ENCODE measurements at regions not wholly inside any gene's neighbourhood (a gene's known extent, or its start where the extent isn't known, plus 50 kb on each side); places are given as distances from the start of the nearest gene placed in this dataset.
"Not testable (repeated sequence)": the region's sequence is repeated elsewhere in the genome, so short reads cannot be mapped to it uniquely, and the experiment has no call there.

DNA sequence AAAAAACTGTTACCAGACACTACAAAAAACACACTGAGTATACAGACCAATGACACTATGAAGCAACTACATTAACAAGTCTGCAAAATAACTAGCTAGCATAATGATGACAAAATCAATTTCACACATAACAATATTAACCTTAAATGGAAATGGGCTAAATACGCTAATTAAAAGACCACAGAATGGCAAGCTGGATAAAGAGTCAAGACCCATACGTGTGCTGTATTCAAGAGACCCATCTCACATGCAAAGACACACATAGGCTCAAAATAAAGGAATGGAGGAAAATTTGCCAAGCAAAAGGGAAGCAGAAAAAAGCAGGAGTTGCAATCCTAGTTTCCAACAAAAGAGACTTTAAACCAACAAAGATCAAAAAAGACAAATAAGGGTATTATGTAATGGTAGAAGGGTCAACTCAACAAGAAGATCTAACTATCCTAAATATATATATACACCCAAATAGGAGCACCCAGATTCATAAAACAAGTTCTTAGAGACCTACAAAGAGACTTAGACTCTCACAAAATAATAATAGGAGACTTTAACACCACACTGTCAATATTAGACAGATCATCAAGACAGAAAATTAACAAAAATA lies 158.6 kb downstream of the ALDH8A1 start:
- not testable (repeated sequence) for DNase-seq (ENCODE audit: low read depth in 1 of 2, low spot score in 1 of 2)

DNA sequence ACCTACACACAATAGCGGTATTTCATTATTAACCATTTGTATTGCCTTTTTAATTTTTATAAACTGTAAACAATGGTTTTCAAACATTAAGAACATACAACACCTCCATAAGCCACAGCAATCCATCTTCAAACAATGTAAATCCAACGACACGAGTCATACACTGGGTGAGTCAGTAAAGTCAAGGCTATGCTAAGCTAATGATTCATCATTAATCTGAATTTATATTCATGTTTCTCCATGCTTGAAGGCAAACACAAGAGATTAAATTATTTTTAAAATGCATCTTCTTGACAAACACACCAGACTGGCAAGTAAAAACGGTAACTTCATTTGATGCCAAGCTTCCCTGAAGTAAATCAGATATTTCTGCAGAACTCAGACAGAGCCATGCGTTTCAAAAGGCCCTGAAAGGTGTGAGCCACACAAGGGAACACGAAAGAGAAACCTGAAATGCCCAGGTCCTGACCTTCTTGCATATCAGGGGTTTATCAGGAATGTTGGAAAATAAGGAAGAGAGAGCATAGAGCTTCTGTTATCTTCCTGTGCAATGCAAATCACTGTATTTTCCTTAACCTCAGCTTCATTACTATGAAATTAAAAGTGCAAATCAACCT lies 162.5 kb downstream of the ALDH8A1 start:
- DNase-seq (ENCODE audit: low read depth in 1 of 2, low spot score in 1 of 2) = no peak

DNA sequence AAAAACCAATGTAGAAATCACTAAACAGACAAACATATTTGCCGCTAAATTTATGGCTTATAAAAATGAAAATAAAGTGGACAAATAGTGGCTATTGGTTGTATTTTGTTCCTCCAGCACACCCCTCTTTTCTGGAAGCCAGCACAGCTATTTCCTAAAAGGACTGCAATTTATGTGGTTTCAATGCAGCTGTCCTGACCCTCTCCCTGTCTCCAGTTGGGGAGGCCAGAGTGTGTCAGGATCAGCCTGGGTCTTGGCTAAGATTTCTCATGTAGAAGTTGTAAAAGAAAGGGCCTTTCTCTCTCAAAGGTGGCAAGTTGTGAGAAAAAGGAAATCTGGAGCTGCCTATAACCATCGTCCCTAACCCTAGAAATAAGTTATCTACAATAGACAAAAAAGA lies 165.6 kb downstream of the ALDH8A1 start:
- DNase-seq (ENCODE audit: low read depth in 1 of 2, low spot score in 1 of 2) = no peak

DNA sequence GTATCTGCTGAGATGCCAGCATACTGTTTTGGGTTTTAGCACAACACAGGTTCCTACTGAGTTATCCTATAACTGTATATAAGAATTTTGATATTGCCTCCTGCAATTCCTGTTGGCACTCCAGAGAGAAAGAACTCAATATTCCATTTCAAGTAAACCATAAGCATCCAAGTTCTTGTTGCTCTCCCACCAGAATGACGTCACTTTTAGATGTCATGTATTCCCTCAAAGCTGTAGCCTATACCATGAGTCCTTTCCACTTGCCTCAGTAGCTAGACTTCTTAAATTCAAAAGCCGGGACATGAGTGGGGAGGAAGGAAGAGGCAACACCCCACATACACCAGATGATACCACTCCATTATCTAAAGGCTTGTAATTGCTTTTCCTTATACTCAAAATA lies 171.5 kb downstream of the ALDH8A1 start:
- no peak for DNase-seq (ENCODE audit: low read depth in 1 of 2, low spot score in 1 of 2)

DNA sequence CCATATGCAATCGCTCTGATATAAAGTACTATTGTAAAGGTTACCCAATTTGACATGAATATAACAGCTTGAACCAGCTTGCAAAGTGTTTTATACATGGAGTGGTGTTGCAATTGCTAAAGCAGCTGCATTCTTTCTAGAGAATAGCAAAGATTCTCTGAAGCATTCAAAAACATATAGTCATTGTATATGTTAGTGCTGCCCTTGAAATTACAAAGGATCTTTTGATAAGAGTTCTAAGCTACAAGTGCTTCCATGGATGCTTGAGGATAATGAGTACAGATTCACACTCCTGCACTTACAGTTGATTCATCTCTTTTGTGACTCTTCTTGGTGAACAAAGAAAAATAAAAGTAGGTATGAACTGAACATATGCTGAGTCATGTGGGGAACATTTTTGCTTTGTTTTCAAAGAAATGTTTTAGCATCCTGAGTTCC lies 175.7 kb downstream of the ALDH8A1 start:
- DNase-seq (ENCODE audit: low read depth in 1 of 2, low spot score in 1 of 2) = no peak

DNA sequence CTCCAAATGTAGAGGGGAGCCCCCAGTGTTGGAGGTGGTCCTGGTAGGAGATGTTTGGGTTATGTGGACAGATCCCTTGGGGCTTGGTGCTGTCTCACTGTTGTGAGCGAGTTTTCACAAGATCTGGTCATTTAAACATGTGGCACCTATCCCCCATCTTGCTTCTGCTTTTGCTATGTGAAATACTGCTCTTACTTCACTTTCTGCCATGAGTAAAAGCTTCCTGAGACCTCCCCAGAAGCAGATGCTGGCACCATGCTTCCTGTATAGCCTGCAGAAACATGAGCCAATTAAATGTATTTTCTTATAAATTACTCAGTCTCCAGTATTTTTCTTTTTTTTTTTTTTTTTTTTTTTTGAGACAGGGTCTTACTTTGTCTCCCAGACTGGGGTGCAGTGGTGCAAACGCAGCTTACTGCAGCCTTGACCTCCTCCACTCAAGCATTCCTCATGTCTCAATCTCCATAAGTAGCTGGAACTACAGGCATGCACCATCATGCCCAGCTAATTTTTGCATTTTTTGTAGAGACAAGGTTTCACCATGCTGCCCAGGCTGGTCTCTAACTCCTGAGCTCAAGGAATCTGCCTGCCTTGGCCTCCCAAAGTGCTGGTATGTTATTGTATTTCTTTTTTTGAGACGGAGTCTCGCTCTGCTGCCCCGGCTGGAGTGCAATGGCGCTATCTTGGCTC lies 177.1 kb downstream of the ALDH8A1 start:
- no peak for DNase-seq (ENCODE audit: low read depth in 1 of 2, low spot score in 1 of 2)

DNA sequence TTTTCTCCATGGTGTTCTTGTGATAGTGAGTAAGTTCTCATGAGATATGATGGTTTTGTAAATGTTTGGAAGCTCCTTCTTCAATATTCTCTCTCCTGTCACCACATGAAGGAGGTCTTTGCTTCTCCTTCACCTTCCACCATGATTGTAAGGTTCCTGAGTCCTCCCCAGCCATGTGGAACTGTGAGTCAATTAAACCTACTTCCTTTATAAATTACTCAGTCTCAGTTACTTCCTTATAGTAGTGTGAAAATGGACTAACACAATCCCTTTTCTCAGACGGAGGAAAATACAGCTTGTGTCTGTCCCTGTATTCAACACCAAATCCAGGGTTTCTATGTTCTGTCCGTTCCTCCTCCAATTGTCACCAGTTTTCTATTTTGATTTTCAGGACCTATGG lies 181.0 kb downstream of the ALDH8A1 start:
- no peak for DNase-seq (ENCODE audit: low read depth in 1 of 2, low spot score in 1 of 2)

DNA sequence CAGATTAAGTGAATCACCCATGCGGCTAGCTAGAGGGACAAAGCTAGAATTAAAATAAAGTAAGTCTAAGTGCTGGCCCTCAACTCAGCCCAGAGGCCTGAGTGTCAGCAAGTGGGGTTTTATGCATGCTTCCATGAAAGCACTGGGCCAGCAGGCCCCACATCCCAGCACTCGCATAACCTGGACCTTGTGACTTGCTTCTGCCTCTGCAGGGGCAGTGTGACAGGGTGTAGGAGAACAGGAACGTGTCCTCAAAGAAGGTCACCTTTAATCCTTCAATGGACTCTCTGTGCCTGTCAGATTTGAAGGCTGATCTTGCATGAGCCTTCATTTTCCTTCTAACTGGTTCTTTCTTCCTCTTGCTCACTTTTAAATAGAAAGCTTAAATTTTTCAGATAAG lies 183.4 kb downstream of the ALDH8A1 start:
- DNase-seq (ENCODE audit: low read depth in 1 of 2, low spot score in 1 of 2) = no peak

DNA sequence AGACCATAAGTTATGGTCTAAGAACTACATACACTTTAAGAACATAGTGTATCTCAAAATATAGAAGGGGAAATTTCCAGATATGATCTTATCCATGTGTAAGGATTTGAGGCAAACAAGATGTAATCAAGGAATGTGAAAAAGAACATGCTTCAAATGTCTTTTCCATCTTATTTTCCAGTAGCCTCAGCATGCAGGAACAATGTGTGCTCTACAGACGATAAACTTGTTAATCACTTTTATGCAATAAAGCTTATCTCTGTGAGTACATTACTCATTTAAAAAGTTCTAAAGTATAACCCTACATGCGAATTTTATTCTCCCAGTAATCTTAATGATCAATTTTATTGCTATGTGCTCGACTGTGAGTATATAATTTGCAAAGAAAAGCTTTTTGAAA lies 185.2 kb downstream of the ALDH8A1 start:
- no peak for DNase-seq (ENCODE audit: low read depth in 1 of 2, low spot score in 1 of 2)

DNA sequence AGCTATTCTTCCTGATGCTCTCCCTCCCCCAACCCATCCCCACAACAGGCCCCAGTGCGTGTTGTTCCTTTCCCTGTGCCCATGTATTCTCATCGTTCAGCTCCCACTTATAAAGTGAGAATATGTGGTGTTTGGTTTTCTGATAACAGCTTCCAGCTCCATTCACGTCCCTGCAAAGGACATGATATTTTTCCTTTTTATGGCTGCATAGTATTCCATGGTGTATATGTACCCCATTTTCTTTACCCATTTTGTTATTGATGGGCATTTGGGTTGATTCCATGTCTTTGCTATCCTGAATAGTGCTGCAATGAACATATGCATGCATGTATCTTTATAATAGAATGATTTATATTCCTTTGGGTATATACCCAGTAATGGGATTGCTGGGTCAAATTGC lies 186.3 kb downstream of the ALDH8A1 start:
- DNase-seq (ENCODE audit: low read depth in 1 of 2, low spot score in 1 of 2) = not testable (repeated sequence)

DNA sequence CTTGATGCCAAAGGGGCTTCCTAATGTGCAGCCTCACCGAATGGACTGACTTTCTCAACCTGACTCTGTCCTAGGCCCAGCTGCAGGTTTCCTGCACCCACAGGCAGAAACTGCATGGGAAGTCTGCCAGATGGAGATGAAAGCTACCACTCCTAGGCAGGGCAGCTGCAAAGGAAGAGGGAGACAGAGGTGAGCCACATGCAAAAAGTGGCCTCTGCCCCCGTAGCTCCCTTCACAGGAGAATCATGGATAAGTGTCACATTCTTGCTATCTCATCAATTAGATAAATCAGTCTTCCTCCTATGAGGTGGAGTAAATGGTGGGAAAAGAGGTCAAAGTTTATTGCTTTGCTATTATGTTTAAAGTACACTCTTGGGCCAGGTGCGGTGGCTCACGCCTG lies 191.3 kb downstream of the ALDH8A1 start:
- DNase-seq (ENCODE audit: low read depth in 1 of 2, low spot score in 1 of 2) = no peak

DNA sequence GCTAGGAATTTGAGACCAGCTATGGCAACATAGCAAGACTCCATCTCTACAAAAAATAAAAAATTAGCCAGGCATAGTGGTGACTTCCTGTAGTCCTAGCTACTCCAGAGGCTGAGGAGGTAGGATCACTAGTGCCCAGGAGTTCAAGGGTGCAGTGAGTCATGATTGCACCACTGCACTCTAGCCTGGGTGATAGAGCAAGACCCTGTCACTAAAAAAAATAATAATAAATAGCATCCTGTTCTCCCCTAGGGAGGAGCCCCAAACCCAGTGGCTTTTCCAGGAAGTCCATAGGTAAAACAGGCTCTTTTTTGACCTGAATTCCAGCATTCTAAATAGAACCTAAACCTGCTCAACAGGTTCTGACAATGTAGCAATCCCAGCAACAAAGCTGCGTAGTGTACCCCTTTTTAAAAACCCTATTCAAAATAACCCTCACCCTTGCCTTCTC lies 192.0 kb downstream of the ALDH8A1 start:
- DNase-seq (ENCODE audit: low read depth in 1 of 2, low spot score in 1 of 2) = no peak

DNA sequence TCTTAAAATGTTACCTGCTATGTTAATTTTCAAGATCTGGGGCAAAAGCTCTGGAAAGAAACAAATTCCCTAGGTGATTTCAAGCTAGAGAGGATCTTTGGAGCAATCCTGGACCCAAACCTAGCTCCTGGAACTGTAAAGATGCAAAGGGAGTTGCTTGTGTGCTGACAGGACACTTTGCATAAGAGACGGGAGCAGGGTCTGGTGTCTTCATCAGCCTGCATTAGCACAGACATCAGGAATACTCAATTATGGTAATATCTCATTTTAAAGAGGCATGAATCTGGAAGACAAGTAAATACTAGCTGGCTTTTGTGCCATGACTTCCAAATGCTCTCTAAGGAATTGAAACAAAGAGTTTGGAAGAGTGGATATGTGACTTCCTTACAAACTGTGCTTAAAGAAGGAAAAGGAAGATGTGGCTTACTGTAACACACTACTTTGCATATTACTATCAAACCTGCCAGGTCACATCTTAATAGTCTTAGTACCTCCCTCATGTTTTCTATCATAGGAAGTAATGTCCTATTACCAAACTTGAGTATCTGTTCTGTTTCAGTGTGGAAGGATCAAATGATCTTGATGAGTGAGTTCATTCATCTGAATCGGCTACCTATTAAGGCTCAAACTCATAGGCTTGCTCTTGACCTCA lies 193.4 kb downstream of the ALDH8A1 start:
- no peak for DNase-seq (ENCODE audit: low read depth in 1 of 2, low spot score in 1 of 2)

DNA sequence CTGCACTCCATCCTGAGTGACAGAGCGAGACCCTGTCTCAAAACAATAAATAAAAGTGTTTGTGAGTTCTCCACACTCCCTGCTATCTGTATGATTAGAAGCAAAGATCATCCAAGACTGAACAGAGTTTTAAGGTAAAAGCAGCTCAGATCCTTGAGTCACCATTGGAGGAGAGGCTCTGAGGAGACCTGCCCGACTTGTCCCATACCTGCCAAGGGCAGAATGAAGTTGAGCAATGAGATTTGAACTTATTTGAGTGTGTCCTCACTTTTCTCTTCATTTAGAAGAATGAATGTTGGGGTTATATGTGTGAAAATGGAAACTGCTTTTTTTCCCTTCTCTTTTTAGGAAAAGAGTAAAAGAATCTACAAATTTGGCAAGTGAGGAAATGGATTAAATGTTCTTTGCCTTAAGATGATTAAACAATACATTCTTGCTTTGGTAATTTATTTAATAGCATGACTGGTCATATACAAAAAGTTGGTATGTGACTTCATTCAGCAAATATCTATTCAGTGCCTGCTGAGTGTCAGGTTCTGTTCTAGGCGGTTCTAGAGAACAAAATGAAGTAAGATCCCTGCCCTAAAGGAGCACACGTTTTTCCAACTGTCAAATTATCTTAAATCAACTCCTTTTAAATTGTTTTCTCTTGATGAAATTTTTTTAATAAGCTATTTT lies 195.7 kb downstream of the ALDH8A1 start:
- DNase-seq (ENCODE audit: low read depth in 1 of 2, low spot score in 1 of 2) = no peak

DNA sequence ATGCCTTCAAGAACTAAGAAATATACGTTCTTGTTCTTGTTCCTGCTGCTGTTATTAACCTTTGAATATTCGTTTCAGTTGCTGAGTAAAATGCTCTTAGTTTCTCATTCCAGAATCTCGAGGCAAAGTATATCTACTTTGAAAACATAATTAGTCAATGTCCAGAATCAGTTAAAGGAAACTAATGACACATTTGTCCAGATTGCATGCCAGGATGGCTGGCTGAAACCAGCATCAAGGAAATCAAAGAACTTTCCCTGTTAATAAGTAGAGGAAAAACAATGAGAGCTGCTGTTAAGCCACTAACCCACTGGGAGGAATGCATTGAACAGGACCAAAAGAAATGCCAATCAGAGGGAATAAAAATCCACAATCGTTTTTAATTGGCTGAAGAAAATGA lies 196.9 kb downstream of the ALDH8A1 start:
- no peak for DNase-seq (ENCODE audit: low read depth in 1 of 2, low spot score in 1 of 2)

DNA sequence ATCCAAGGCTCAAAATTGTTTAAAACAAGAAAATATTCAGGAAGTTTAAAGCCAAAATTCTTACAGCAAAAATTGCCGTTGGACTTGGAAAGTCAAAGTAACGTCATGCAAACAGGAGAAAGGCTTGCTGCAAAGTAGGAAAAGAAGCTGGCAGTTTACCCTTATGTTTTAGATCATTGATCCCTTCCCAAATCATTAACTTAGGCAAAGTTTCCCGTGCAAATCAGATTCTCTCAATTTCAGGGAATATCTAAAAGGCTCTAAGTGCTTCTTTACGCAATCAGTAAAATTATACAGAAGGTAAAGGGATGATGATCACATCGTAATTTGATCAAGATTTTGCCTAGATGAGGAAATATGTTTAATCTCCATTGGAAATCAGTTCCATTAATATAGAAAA lies 197.5 kb downstream of the ALDH8A1 start:
- DNase-seq (ENCODE audit: low read depth in 1 of 2, low spot score in 1 of 2) = no peak

DNA sequence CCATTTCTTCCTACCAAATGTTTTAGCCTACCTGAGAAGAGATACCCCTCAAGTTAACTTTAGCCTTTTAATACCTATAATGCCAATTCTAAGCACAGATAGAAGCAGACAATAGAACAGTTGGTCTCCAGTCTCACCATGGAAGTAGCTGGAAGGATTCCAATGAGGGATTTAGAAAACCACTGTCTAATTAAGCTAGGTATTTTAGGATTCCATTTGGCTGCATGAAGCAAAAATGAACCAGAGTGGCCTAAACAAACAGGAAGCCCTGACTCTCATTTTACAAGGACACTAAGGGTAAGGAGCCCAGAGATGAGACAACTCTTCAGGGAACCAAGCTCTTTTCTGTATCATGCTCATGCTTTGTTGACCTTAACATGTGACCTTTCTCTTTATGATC lies 199.2 kb downstream of the ALDH8A1 start:
- no peak for DNase-seq (ENCODE audit: low read depth in 1 of 2, low spot score in 1 of 2)

DNA sequence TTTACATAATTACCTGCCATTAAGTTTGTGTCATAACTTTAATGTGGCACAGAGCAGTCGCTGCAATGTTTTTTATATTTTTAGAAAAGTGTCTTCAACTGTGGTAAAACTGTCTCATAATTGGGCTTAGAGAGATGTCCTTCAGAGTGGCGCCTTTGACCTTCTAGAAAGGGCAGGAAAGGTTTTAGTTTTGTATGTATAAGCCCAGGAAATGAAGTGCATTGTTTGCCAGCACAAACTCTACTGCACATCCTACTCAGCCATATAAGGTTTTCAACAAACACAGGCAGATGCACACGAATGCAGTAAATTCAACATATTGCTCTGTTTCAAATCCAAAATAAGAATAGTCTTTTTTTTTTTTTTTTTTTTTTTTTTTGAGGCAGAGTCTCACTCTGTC lies 201.4 kb downstream of the ALDH8A1 start:
- no peak for DNase-seq (ENCODE audit: low read depth in 1 of 2, low spot score in 1 of 2)

DNA sequence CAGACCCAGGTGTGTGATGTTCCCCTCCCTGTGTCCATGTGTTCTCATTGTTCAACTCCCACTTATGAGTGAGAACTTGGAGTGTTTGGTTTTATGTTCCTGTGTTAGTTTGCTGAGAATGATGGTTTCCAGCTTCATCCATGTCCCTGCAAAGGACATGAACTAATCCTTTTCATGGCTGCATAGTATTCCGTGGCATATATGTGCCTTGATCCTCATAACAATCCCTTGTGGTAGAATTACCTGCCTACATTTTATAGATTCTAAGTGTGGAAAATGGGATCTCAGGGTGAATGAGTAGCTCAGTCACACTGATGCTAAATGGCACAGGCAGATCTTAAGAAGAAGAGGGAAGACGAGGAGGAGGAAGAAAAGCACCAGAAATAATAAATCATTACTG lies 202.7 kb downstream of the ALDH8A1 start:
- DNase-seq (ENCODE audit: low read depth in 1 of 2, low spot score in 1 of 2) = not testable (repeated sequence)

DNA sequence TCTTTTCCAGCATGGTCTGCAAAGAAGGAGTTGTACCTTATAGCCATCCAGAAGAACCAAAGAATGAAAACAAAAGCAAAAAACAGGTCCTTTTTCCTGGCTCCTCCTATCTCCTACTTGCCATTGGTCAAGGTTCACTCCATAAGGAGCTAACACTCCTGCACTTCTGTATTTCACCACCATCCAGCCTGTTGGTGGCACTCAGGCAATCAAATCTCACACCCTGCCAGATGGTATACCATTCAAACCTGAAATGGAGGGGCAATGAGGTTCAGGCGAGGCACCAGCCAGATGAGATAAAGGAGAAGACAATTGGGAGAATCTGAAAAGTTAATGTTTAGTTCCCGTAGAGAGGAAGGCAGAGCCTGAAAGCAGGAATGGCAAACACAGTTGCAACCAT lies 203.8 kb downstream of the ALDH8A1 start:
- no peak for DNase-seq (ENCODE audit: low read depth in 1 of 2, low spot score in 1 of 2)

DNA sequence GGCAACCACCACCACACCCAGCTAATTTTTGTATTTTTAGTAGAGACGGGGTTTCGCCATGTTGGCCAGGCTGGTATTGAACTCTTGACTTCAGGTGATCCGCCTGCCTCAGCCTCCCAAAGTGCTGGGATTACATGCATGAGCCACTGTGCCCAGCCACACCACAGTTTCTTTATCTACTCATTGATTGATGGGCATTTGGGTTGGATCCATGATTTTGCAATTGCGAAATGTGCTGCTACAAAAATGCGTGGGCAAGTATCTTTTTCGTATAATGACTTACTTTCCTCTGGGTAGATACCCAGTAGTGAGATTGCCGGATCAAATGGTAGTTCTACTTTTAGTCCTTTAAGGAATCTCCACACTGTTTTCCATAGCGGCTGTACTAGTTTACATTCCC lies 204.7 kb downstream of the ALDH8A1 start:
- DNase-seq (ENCODE audit: low read depth in 1 of 2, low spot score in 1 of 2) = not testable (repeated sequence)

DNA sequence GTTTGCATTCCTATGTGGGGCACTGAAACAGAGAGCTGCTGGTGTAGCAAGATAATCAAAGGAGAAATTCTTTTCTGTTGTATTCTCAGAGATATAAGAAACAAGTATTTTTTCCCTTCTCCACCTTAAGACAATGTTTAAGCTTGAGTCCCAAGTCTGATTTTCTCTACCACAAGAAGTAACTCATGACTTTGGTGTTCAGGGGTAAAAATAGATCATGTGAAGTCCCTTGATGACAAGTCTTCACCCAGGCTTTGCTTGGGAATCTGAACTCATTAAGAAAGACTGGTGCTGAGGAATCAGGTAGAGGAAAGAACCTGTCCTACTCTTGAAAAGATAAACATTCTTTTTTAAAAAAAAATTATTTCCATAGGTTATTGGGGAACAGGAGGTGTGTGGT lies 205.6 kb downstream of the ALDH8A1 start:
- DNase-seq (ENCODE audit: low read depth in 1 of 2, low spot score in 1 of 2) = no peak
